ENCODE measurements at regions not wholly inside any gene's neighbourhood (a gene's known extent, or its start where the extent isn't known, plus 50 kb on each side); places are given as distances from the start of the nearest gene placed in this dataset.

DNA sequence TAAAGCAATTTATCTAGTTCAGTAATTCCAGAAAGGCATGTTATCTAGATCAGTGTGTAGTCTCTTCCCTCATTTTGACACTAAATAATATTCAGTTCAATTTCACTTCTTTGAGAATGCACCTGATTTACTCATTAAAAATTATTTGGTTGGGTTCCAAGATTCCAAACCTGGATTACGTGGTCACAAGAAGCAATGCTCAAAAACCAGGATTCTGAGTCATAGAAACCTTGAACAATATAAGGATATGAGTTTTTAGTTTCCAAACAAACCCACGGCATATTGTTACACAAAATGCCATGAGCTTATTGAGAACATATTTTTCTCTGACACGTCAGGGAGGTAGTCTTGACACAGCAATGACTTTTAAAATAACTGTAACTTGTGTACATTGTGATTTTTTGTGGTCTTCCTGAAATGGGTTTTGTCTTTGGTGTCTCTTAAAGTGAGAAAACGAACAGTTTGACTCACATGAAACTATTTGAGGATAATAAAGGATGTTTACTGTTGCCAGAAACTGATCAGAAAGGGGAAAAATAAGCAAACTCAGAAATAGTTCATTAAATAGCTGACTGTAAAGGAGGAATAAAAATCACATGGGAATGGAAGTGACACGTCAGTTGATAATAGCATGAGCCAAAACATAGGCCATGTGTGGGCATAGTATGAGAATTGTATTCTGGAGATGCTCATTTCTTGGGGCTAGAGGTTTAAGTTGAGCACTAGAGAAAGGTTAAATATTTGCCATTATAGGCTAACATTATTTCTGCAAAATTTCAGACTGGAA is 617.7 kb upstream of the CDH2 start:
- CTCF ChIA-PET = no interaction called here
- H3K4me3 ChIP-seq (ENCODE audit: low read depth in 2 of 2, low read length in 2 of 2) = no peak overlapping the region
- TF ChIP-seq, protein P1, sequence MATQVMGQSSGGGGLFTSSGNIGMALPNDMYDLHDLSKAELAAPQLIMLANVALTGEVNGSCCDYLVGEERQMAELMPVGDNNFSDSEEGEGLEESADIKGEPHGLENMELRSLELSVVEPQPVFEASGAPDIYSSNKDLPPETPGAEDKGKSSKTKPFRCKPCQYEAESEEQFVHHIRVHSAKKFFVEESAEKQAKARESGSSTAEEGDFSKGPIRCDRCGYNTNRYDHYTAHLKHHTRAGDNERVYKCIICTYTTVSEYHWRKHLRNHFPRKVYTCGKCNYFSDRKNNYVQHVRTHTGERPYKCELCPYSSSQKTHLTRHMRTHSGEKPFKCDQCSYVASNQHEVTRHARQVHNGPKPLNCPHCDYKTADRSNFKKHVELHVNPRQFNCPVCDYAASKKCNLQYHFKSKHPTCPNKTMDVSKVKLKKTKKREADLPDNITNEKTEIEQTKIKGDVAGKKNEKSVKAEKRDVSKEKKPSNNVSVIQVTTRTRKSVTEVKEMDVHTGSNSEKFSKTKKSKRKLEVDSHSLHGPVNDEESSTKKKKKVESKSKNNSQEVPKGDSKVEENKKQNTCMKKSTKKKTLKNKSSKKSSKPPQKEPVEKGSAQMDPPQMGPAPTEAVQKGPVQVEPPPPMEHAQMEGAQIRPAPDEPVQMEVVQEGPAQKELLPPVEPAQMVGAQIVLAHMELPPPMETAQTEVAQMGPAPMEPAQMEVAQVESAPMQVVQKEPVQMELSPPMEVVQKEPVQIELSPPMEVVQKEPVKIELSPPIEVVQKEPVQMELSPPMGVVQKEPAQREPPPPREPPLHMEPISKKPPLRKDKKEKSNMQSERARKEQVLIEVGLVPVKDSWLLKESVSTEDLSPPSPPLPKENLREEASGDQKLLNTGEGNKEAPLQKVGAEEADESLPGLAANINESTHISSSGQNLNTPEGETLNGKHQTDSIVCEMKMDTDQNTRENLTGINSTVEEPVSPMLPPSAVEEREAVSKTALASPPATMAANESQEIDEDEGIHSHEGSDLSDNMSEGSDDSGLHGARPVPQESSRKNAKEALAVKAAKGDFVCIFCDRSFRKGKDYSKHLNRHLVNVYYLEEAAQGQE (IDR thresholded peaks at IDR 0.05; ENCODE audit: insufficient read depth in 1 of 2, low read depth in 2 of 2, low read length in 1 of 2) = no peak
- TF ChIP-seq POLR2AphosphoS5 (IDR thresholded peaks at IDR 0.05; ENCODE audit: low read depth, low read length) = no peak
- no peak for TF ChIP-seq TCF7L2 (IDR thresholded peaks at IDR 0.05; ENCODE audit: low read depth, low read length)
- TF ChIP-seq SIN3A (IDR thresholded peaks at IDR 0.05; ENCODE audit: borderline replicate concordance, insufficient read depth, low read depth, low read length) = no peak
- TF ChIP-seq, protein P2, sequence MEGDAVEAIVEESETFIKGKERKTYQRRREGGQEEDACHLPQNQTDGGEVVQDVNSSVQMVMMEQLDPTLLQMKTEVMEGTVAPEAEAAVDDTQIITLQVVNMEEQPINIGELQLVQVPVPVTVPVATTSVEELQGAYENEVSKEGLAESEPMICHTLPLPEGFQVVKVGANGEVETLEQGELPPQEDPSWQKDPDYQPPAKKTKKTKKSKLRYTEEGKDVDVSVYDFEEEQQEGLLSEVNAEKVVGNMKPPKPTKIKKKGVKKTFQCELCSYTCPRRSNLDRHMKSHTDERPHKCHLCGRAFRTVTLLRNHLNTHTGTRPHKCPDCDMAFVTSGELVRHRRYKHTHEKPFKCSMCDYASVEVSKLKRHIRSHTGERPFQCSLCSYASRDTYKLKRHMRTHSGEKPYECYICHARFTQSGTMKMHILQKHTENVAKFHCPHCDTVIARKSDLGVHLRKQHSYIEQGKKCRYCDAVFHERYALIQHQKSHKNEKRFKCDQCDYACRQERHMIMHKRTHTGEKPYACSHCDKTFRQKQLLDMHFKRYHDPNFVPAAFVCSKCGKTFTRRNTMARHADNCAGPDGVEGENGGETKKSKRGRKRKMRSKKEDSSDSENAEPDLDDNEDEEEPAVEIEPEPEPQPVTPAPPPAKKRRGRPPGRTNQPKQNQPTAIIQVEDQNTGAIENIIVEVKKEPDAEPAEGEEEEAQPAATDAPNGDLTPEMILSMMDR (IDR thresholded peaks at IDR 0.05) = no peak
- intact Hi-C loops (cut with micrococcal nuclease; ENCODE audit: unreplicated experiment) (no loop called here), in situ Hi-C loops (cut with HindIII; ENCODE audit: low pct_unique_long_range_greater_than_20kb, low sequenced_read_pairs) (no loop called here)
- no peak overlapping the region for H3K27ac ChIP-seq (ENCODE audit: low read length)
- DNase-seq (ENCODE audit: low read depth, low spot score) (peak; percentile 18), ATAC-seq (no peak)
- no peaks in the 10 kb centered on the region for H3K4me1 ChIP-seq (ENCODE audit: control insufficient read depth, insufficient read depth, low read length)
- H3K36me3 ChIP-seq (ENCODE audit: control insufficient read depth, insufficient read depth, low read length) = no peaks in the 10 kb centered on the region
- POLR2A ChIA-PET = interaction anchor here (0.6 kb wide), 1 partner anchor 58 kb away, joined by 4 read pairs; no protein-coding TSS in a partner anchor
- no peaks in the 10 kb centered on the region for H3K9me3 ChIP-seq (ENCODE audit: control insufficient read depth, insufficient read depth, low read depth, low read length)
- BruUV-seq (replicated peaks) = no TSS peak
- H3K27me3 ChIP-seq (ENCODE audit: control insufficient read depth, insufficient read depth, low read length) = no peaks in the 10 kb centered on the region

DNA sequence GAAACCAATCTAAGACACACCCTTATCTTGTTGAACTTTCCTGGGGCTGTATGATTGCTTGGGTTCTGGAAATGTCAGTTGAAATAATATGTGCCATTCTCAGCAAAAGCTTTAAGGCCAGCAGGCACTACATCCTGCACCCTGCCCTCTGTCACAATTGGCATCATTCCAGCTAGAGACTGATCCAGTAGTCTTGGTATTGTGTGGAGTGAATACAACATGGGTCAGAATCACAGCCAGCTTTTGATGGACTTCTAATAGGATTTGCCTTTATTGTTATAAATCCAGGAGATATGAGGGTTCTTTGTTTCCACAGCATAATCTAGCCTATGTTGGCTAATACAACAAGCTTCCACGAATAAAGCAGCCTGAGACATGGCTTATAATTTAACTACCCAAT is 617.0 kb upstream of the CDH2 start:
- Histone ChIP-seq H3K9me3 (ENCODE audit: control insufficient read depth, insufficient read depth, low read depth, low read length) (no peaks in the 10 kb centered on the region), H3K4me1 (ENCODE audit: control insufficient read depth, insufficient read depth, low read length) (no peaks in the 10 kb centered on the region), H3K36me3 (ENCODE audit: control insufficient read depth, insufficient read depth, low read length) (no peaks in the 10 kb centered on the region), H3K27ac (ENCODE audit: low read length) (no peak overlapping the region), H3K27me3 (ENCODE audit: control insufficient read depth, insufficient read depth, low read length) (no peaks in the 10 kb centered on the region), H3K4me3 (ENCODE audit: low read depth in 2 of 2, low read length in 2 of 2) (no peak overlapping the region)
- DNase-seq (ENCODE audit: low read depth, low spot score) = no peak
- POLR2A ChIA-PET = no interaction called here
- in situ Hi-C loops (cut with HindIII; ENCODE audit: low pct_unique_long_range_greater_than_20kb, low sequenced_read_pairs) (no loop called here), intact Hi-C loops (cut with micrococcal nuclease; ENCODE audit: unreplicated experiment) (no loop called here)
- CTCF ChIA-PET = no interaction called here
- no peak for ATAC-seq
- TF ChIP-seq, protein P2 (IDR thresholded peaks at IDR 0.05) = no peak
- no peak for TF ChIP-seq SIN3A (IDR thresholded peaks at IDR 0.05; ENCODE audit: borderline replicate concordance, insufficient read depth, low read depth, low read length)
- TF ChIP-seq, protein P1 (IDR thresholded peaks at IDR 0.05; ENCODE audit: insufficient read depth in 1 of 2, low read depth in 2 of 2, low read length in 1 of 2) = no peak
- TF ChIP-seq POLR2AphosphoS5 (IDR thresholded peaks at IDR 0.05; ENCODE audit: low read depth, low read length) = no peak
- no peak for TF ChIP-seq TCF7L2 (IDR thresholded peaks at IDR 0.05; ENCODE audit: low read depth, low read length)
- BruUV-seq (replicated peaks) = no TSS peak

Data from Panc1 (cell line).